MM.1S (cell line): ENCODE measurements at regions not wholly inside any gene's neighbourhood (a gene's known extent, or its start where the extent isn't known, plus 50 kb on each side); places are given as distances from the start of the nearest gene placed in this dataset.

Experiments used
- CTCF ChIP-seq: fragments of 300-600 bp; sonication (generic); IDR thresholded peaks from 2 replicates; pipeline ENCODE4 v1.5.1; 2016; ENCODE audit warnings: antibody characterized with exemption, low read length, mixed read lengths
- EZH2 ChIP-seq: fragments of 300-600 bp; sonication (generic); optimal IDR thresholded peaks from 2 replicates; pipeline ENCODE3; 2017; ENCODE audit warnings: low read depth, mild to moderate bottlenecking, antibody characterized with exemption, low read length, mixed read lengths
- EZH2phosphoT487 ChIP-seq: fragments of 300-600 bp; sonication (generic); IDR thresholded peaks from 2 replicates; pipeline ENCODE4 v1.6.1; 2018; ENCODE audit warnings: antibody characterized with exemption, low read length

DNA sequence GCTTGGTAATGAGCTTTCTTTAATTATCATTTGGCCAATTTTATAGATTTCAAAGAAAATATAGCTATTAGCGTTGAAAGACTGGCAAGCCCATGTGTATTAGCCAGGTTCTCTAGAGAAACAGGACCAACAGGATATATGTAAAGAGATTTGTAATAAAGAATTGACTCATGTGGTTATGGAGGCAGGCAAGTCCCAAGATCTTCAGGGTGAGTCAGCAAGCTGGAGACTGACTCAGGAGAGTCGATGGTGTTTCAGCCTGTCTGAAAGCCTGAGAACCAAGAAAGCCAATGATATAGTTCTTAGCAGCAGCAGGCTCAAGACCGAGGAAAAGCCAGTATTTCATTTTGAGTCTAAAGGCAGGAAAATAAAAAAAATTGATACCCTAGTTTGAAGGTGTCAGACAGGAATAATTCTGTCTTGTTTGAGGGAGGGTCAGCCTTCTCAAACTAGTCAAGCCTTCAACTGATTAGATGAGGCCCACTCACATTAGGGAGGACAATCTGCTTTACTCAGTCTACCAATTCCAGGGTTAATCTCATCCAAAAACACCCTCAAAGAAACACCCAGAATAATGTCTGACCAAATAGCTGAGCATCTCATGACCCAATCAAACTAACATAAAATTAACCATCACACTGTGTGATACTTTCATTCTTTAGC is 78.3 kb upstream of the CRIM1 start:
- no peak for TF ChIP-seq CTCF
- no peak for TF ChIP-seq EZH2
- no peak for TF ChIP-seq EZH2phosphoT487
